HepG2 (cell line): ENCODE measurements at regions not wholly inside any gene's neighbourhood (a gene's known extent, or its start where the extent isn't known, plus 50 kb on each side); places are given as distances from the start of the nearest gene placed in this dataset.

Experiments used
- ATAC-seq: fragments of 200-7000 bp; cut with Tn5 transposase; 3 replicates; pipeline ENCODE4 v1.9.1; 2020; ENCODE audit warnings: mild to moderate bottlenecking, moderate library complexity
- BruUV-seq: library from RNA; stranded (reverse); fragments of 400-500 nt; replicated peaks from 2 replicates; lab custom pipeline; 2021; lab: Mats Ljungman, UMichigan
- CTCF ChIA-PET: fragments of 300-600 bp; formaldehyde crosslinking; extraction: SDS; loops from one replicate; lab custom pipeline; 2021; ENCODE audit warnings: low total read pairs, inconsistent platforms, low intra/inter-chr PET ratio; lab: Yijun Ruan, JAX
- POLR2A ChIA-PET: fragments of 350-600 bp; sonication (Branson Sonifier 250); formaldehyde crosslinking; loops from one replicate; lab custom pipeline; 2020; ENCODE audit warnings: antibody characterized with exemption, inconsistent platforms; lab: Yijun Ruan, JAX
- DNase-seq: peaks from one replicate; pipeline ENCODE4 v3.0.0-alpha.2; 2015; ENCODE audit warnings: low spot score
- FAIRE-seq: peaks from 3 replicates; lab custom pipeline; 2011; peaks lifted over from hg19 to GRCh38; lab: Jason Lieb, UNC
- H2AFZ ChIP-seq: one replicate; pipeline ENCODE4 v1.6.1; 2011; ENCODE audit warnings: low read length, inconsistent platforms
- H3K27ac ChIP-seq: fragments of 300-600 bp; 3 replicates; pipeline ENCODE4 v1.8.0; 2011; ENCODE audit warnings: mixed run types, mild to moderate bottlenecking, mixed read lengths, low read length, inconsistent platforms; ENCODE audit not compliant: insufficient read depth; ENCODE audit errors: extremely low read length
- H3K27me3 ChIP-seq, 2 experiments: fragments of 200-600 bp in 1 of 2; 2 replicates in 1 of 2; 3 replicates in 1 of 2; pipeline versions ENCODE4 v1.6.0 to v1.8.0; 2011; ENCODE audit warnings: low read length in 2 of 2, mild to moderate bottlenecking in 2 of 2, moderate library complexity in 2 of 2, inconsistent platforms in 1 of 2; ENCODE audit not compliant: insufficient read depth in 2 of 2, control insufficient read depth in 1 of 2
- H3K36me3 ChIP-seq, 2 experiments: fragments of 200-600 bp in 1 of 2; replicated peaks in 1 of 2; 2 replicates in 1 of 2; 3 replicates in 1 of 2; pipeline versions ENCODE4 v1.5.1 to v1.8.0; 2011; ENCODE audit warnings: low read length in 2 of 2, inconsistent platforms in 1 of 2; ENCODE audit not compliant: insufficient read depth in 2 of 2, control insufficient read depth in 1 of 2
- H3K4me1 ChIP-seq: 2 replicates; pipeline ENCODE4 v1.5.1; 2012; ENCODE audit warnings: low read length, inconsistent platforms; ENCODE audit not compliant: insufficient read depth
- H3K4me2 ChIP-seq: 2 replicates; pipeline ENCODE4 v1.6.0; 2011; ENCODE audit warnings: low read depth, low read length, inconsistent platforms
- H3K4me3 ChIP-seq, 3 experiments: fragments of 200-600 bp in 1 of 3; sonication (generic), shearing (Covaris generic) in 1 of 3; replicated peaks in 1 of 3; 2 replicates each; pipeline ENCODE4 v1.5.1; 2011 to 2016; ENCODE audit warnings: low read length in 3 of 3, inconsistent platforms in 2 of 3, low read depth in 2 of 3, mild to moderate bottlenecking in 2 of 3, control low read depth in 1 of 3, mixed read lengths in 1 of 3; ENCODE audit not compliant: insufficient read depth in 1 of 3
- H3K79me2 ChIP-seq: one replicate; pipeline ENCODE4 v1.6.1; 2011; ENCODE audit warnings: low read length, inconsistent platforms; ENCODE audit not compliant: insufficient read depth
- H3K9ac ChIP-seq: 2 replicates; pipeline ENCODE4 v1.6.0; 2011; ENCODE audit warnings: mild to moderate bottlenecking, low read depth, low read length, inconsistent platforms; ENCODE audit not compliant: insufficient read depth
- H3K9me3 ChIP-seq: 2 replicates; pipeline ENCODE4 v1.5.1; 2012; ENCODE audit warnings: mild to moderate bottlenecking, low read length
- H4K20me1 ChIP-seq: 2 replicates; pipeline ENCODE4 v1.6.0; 2011; ENCODE audit warnings: inconsistent platforms, mild to moderate bottlenecking, low read length, moderate library complexity; ENCODE audit not compliant: insufficient read depth
- GZF1 ChIP-seq: sonication (generic); formaldehyde crosslinking; IDR thresholded peaks from 2 replicates; pipeline ENCODE4 v1.5.1; 2020; ENCODE audit warnings: mild to moderate bottlenecking, missing genetic modification reagents
- MEIS2 ChIP-seq: sonication (generic); formaldehyde crosslinking; IDR thresholded peaks from 2 replicates; pipeline ENCODE4 v1.9.0; 2021; ENCODE audit warnings: mild to moderate bottlenecking, missing genetic modification reagents
- NCOA1 ChIP-seq: sonication (generic); formaldehyde crosslinking; IDR thresholded peaks from 2 replicates; pipeline ENCODE4 v1.9.0; 2021; ENCODE audit warnings: missing genetic modification reagents
- PHF21A ChIP-seq: sonication (generic); formaldehyde crosslinking; IDR thresholded peaks from 2 replicates; pipeline ENCODE4 v1.5.0; 2020; ENCODE audit warnings: mild to moderate bottlenecking, missing genetic modification reagents
- RELA ChIP-seq: sonication (generic); formaldehyde crosslinking; IDR thresholded peaks from 2 replicates; pipeline ENCODE4 v1.4.0; 2020; ENCODE audit warnings: missing genetic modification reagents
- ZBTB42 ChIP-seq: sonication (generic); formaldehyde crosslinking; IDR thresholded peaks from 2 replicates; pipeline ENCODE4 v1.5.0; 2020; ENCODE audit warnings: mild to moderate bottlenecking, missing genetic modification reagents
- ZNF678 ChIP-seq: sonication (generic); formaldehyde crosslinking; IDR thresholded peaks from 2 replicates; pipeline ENCODE4 v1.4.0; 2020; ENCODE audit warnings: mild to moderate bottlenecking, missing genetic modification reagents
- WGBS: methylation state at CpG from one replicate; pipeline ENCODE4 v1.1.6; 2017; ENCODE audit warnings: low lambda C conversion rate; 5-methylcytosine and 5-hydroxymethylcytosine counted together
- in situ Hi-C: cut with HindIII; loops from 2 replicates; pipeline ENCODE4 v1.10.0; 2017; ENCODE audit warnings: low pct_unique_long_range_greater_than_20kb; ENCODE audit not compliant: extremely low pct_ligation_motif_present
- intact Hi-C: fragments of 100-400 bp; cut with micrococcal nuclease; formaldehyde crosslinking; loops from one replicate; pipeline ENCODE4 v1.10.0; 2022; ENCODE audit not compliant: unreplicated experiment
- TF ChIP-seq, protein P1 (sequence below): sonication (generic); formaldehyde crosslinking; IDR thresholded peaks from 2 replicates; pipeline ENCODE4 v1.4.0; 2020; ENCODE audit warnings: low read depth, mild to moderate bottlenecking, missing genetic modification reagents
- TF ChIP-seq, protein P2 (sequence below): sonication (generic); formaldehyde crosslinking; IDR thresholded peaks from 2 replicates; pipeline ENCODE4 v1.9.0; 2021; ENCODE audit warnings: missing genetic modification reagents, borderline replicate concordance

DNA sequence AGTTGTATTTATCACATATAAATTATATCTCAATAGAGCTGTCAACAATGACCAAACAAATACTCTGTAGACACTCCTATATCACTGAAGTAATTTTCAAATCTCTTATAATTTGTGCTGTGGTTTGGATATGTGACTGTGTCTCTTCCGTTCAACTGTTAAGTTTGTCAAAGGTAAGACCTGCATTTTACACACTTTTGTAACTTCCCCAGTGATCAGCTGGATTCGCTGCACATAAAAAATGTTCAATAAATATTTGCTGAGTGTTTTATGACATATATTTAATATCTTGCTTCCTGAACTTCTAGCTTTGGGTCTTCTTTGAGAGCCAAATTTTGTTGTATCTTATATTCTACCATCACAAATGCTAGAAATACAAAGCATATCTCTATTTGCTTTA, 57.3 kb upstream of the ROCK1 start:
- H3K9ac ChIP-seq = no peak overlapping the region
- BruUV-seq = no TSS peak
- in situ Hi-C loops = loop anchor here (25.0 kb wide), 1 partner anchor 93 kb away; no protein-coding TSS in a partner anchor
- no peak for FAIRE-seq
- TF ChIP-seq, protein P1, sequence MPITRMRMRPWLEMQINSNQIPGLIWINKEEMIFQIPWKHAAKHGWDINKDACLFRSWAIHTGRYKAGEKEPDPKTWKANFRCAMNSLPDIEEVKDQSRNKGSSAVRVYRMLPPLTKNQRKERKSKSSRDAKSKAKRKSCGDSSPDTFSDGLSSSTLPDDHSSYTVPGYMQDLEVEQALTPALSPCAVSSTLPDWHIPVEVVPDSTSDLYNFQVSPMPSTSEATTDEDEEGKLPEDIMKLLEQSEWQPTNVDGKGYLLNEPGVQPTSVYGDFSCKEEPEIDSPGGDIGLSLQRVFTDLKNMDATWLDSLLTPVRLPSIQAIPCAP (CRISPR knock-in tag) = no peak
- no peak for TF ChIP-seq ZBTB42 (CRISPR knock-in tag)
- no peak for TF ChIP-seq ZNF678 (CRISPR knock-in tag)
- no peak for TF ChIP-seq NCOA1 (CRISPR knock-in tag)
- TF ChIP-seq, all 625 proteins: peak for 0
- no peaks in the 10 kb centered on the region for H4K20me1 ChIP-seq
- intact Hi-C loops = no loop called here
- H3K4me1 ChIP-seq = no peaks in the 10 kb centered on the region
- H3K9me3 ChIP-seq = no peaks in the 10 kb centered on the region
- no peak overlapping the region for H3K4me3 ChIP-seq
- WGBS = 27% methylated on average over 2 of the region's 2 CpGs
- H3K27me3 ChIP-seq = 0 out of 5 replicates have a peak, but pooled peaks cover 0 to 2% of the 10 kb centered on the region in 2 experiments
- no peaks in the 10 kb centered on the region for H3K36me3 ChIP-seq
- H3K4me2 ChIP-seq = no peak overlapping the region
- ChIA-PET POLR2A (no interaction called here), CTCF (no interaction called here)
- H3K27ac ChIP-seq = no peak overlapping the region
- no peak for ATAC-seq
- no peak for DNase-seq
- no peaks in the 10 kb centered on the region for H3K79me2 ChIP-seq
- no peak overlapping the region for H2AFZ ChIP-seq

DNA sequence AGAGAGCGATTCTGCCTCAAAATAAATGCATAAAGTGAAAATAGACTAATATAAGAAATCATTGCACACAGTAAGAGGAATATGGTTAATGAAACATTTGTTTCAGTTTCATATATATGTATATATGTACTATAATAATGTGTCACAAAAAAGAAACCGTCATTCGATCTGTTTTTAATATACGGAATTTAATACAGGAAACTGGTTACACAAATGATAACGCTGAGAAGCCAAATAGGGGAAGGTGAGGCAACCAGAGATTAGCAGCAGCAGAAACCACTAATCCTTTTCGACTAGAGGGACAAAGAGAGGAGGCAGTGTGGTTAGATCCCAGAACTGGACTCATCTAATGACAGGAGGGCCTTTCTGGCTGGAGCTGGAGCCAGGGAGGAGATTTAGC, 64.2 kb upstream of the GREB1L start:
- 71% methylated on average over 6 of the region's 6 CpGs for WGBS
- no peak overlapping the region for H3K4me3 ChIP-seq
- no peaks in the 10 kb centered on the region for H4K20me1 ChIP-seq
- no peaks in the 10 kb centered on the region for H3K9me3 ChIP-seq
- CTCF ChIA-PET = no interaction called here
- H3K9ac ChIP-seq = no peak overlapping the region
- POLR2A ChIA-PET = no interaction called here
- H3K27me3 ChIP-seq = no peaks in the 10 kb centered on the region
- in situ Hi-C loops (no loop called here), intact Hi-C loops (loop anchor here (5.0 kb wide), 1 partner anchor 206 kb away; no protein-coding TSS in a partner anchor)
- BruUV-seq = no TSS peak
- ATAC-seq (no peak), FAIRE-seq (no peak), DNase-seq (no peak)
- H3K4me1 ChIP-seq = peaks cover 7% of the 10 kb centered on the region
- H3K79me2 ChIP-seq = no peaks in the 10 kb centered on the region
- H2AFZ ChIP-seq = no peak overlapping the region
- H3K27ac ChIP-seq = no peak overlapping the region
- TF ChIP-seq MEIS2 (CRISPR knock-in tag) (no peak), RELA (CRISPR knock-in tag) (no peak), GZF1 (CRISPR knock-in tag) (no peak), PHF21A (no peak)
- TF ChIP-seq, protein P2, sequence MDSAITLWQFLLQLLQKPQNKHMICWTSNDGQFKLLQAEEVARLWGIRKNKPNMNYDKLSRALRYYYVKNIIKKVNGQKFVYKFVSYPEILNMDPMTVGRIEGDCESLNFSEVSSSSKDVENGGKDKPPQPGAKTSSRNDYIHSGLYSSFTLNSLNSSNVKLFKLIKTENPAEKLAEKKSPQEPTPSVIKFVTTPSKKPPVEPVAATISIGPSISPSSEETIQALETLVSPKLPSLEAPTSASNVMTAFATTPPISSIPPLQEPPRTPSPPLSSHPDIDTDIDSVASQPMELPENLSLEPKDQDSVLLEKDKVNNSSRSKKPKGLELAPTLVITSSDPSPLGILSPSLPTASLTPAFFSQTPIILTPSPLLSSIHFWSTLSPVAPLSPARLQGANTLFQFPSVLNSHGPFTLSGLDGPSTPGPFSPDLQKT (CRISPR knock-in tag) = no peak
- H3K36me3 ChIP-seq = no peaks in the 10 kb centered on the region
- H3K4me2 ChIP-seq = no peak overlapping the region
